ENCODE measurements at regions not wholly inside any gene's neighbourhood (a gene's known extent, or its start where the extent isn't known, plus 50 kb on each side); places are given as distances from the start of the nearest gene placed in this dataset.

GRCh38 chr1:218666263-218666662, 321.1 kb downstream of the TGFB2 start:
- H3K27ac ChIP-seq: no peak overlapping the region
- peaks cover 0 to 9% (median 2%) of the 10 kb centered on the region in 8 donors for H3K9me3 ChIP-seq
- H3K4me3 ChIP-seq: no peak overlapping the region
- TF ChIP-seq CTCF (IDR thresholded peaks at IDR 0.05 in 8 of 11, conservative IDR thresholded peaks at IDR 0.05 in 3 of 11) (no peak), POLR2AphosphoS5 (IDR thresholded peaks at IDR 0.05) (no peak), POLR2A (IDR thresholded peaks at IDR 0.05) (no peak)
- intact Hi-C loops (cut with DNase I; ENCODE audit: low total_unique reads): no loop called here
- no peaks in the 10 kb centered on the region for H3K27me3 ChIP-seq (replicated peaks in 1 of 7)
- DNase-seq: no peak
- no peaks in the 10 kb centered on the region for H3K36me3 ChIP-seq
- no peaks in the 10 kb centered on the region for H3K4me1 ChIP-seq

- WGBS, 5 donors: 68 to 78% (median 72%) methylated on average over 3 of the region's 3 CpGs
- no peak overlapping the region for H3K4me3 ChIP-seq
- H3K27ac ChIP-seq: no peak overlapping the region
- no peak for DNase-seq
- H3K27me3 ChIP-seq (replicated peaks in 1 of 7): no peaks in the 10 kb centered on the region
- intact Hi-C loops (cut with DNase I; ENCODE audit: low total_unique reads): no loop called here
- H3K36me3 ChIP-seq: no peaks in the 10 kb centered on the region
- no peaks in the 10 kb centered on the region for H3K4me1 ChIP-seq
- peaks cover 0 to 9% (median 2%) of the 10 kb centered on the region in 8 donors for H3K9me3 ChIP-seq
- no peak for TF ChIP-seq POLR2A (IDR thresholded peaks at IDR 0.05)
- TF ChIP-seq POLR2AphosphoS5 (IDR thresholded peaks at IDR 0.05): no peak
- no peak for TF ChIP-seq CTCF (IDR thresholded peaks at IDR 0.05 in 8 of 11, conservative IDR thresholded peaks at IDR 0.05 in 3 of 11)
Observed at GRCh38 chr1:218667781-218668516, 322.8 kb downstream of the TGFB2 start.

GRCh38 chr1:218669431-218669830, 324.3 kb downstream of the TGFB2 start:
- TF ChIP-seq CTCF (IDR thresholded peaks at IDR 0.05 in 8 of 11, conservative IDR thresholded peaks at IDR 0.05 in 3 of 11) (no peak), POLR2A (IDR thresholded peaks at IDR 0.05) (no peak), POLR2AphosphoS5 (IDR thresholded peaks at IDR 0.05) (no peak)
- H3K9me3 ChIP-seq: peaks cover 0 to 9% (median 2%) of the 10 kb centered on the region in 8 donors
- 75 to 94% (median 88%) methylated on average over 1 of the region's 1 CpG for WGBS, 5 donors
- H3K27me3 ChIP-seq (replicated peaks in 1 of 7): no peaks in the 10 kb centered on the region
- DNase-seq: no peak
- no peak overlapping the region for H3K4me3 ChIP-seq
- H3K4me1 ChIP-seq: no peaks in the 10 kb centered on the region
- H3K36me3 ChIP-seq: no peaks in the 10 kb centered on the region
- H3K27ac ChIP-seq: no peak overlapping the region
- intact Hi-C loops (cut with DNase I; ENCODE audit: low total_unique reads): no loop called here

GRCh38 chr1:218670875-218671274, 325.7 kb downstream of the TGFB2 start:
- no peak overlapping the region for H3K4me3 ChIP-seq
- no peak for DNase-seq
- intact Hi-C loops (cut with DNase I; ENCODE audit: low total_unique reads): no loop called here
- no peak for TF ChIP-seq POLR2AphosphoS5 (IDR thresholded peaks at IDR 0.05)
- TF ChIP-seq CTCF (IDR thresholded peaks at IDR 0.05 in 8 of 11, conservative IDR thresholded peaks at IDR 0.05 in 3 of 11): no peak
- no peak for TF ChIP-seq POLR2A (IDR thresholded peaks at IDR 0.05)
- H3K27ac ChIP-seq: no peak overlapping the region
- H3K9me3 ChIP-seq: peaks cover 0 to 9% (median 2%) of the 10 kb centered on the region in 8 donors
- no peaks in the 10 kb centered on the region for H3K27me3 ChIP-seq (replicated peaks in 1 of 7)
- H3K4me1 ChIP-seq: no peaks in the 10 kb centered on the region
- no peaks in the 10 kb centered on the region for H3K36me3 ChIP-seq
- WGBS, 5 donors: 91 to 100% (median 96%) methylated on average over 1 of the region's 1 CpG
